Cerebellar nuclear complex (tissue), 1 donor: ENCODE measurements at regions not wholly inside any gene's neighbourhood (a gene's known extent, or its start where the extent isn't known, plus 50 kb on each side); places are given as distances from the start of the nearest gene placed in this dataset.

Source experiments
- DNase-seq, 2 experiments: peaks; one replicate each; lab custom pipeline; 2025; lab: John Stamatoyannopoulos, UW

GRCh38 chr11:92919048-92919447 lies 50.4 kb upstream of the MTNR1B start:
- no peak for DNase-seq
